GM21717 (cell line): ENCODE measurements at regions not wholly inside any gene's neighbourhood (a gene's known extent, or its start where the extent isn't known, plus 50 kb on each side); places are given as distances from the start of the nearest gene placed in this dataset.

Source experiments
- ATAC-seq: cut with Tn5 transposase; IDR thresholded peaks from one replicate; pipeline ENCODE4 v1.9.1; 2021; ENCODE audit warnings: mild to moderate bottlenecking, moderate library complexity; ENCODE audit not compliant: unreplicated experiment

DNA sequence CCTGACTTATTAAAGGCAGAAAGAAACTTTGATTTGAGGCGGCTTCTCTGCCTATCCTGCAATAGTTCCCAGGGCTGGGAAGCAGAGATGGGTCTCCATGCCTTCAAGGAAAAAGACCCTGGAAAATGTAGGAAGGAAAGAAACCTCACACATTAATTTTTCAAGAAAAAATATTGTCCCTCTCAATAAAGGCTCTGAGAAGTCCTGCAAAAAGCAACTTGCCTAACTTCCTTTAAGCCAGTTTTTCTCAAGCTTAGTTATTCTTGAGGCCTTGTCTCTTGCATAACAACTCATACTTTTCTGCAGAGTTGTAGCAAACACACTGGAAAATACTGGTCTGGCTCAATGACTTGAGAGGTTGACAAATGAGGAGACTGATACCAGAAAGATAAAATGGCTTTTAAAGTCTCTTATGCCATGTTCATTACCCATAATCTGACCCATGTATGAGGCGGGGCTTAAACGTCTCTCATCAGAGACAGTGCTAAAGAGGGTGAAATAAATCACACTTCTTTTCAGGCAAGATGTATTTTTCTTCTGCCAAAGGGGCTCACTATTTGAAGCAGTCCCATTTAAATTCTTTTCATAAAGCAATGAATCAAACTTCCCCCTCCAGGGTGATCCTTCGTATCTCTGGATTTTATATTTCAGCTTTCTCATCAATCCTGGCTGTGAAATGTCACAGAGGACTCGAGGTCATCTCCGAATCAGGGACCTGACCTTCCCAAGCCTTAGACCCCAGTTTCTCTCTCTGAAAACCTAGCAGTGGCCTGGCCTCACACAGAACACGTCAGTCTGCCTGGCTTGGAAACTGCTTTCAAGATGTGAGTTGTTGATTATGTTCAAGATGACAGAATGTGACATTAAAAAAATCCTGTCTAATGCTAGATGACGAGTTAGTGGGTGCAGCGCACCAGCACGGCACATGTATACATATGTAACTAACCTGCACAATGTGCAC lies 82.3 kb upstream of the KCNG1 start:
- no peak for ATAC-seq

DNA sequence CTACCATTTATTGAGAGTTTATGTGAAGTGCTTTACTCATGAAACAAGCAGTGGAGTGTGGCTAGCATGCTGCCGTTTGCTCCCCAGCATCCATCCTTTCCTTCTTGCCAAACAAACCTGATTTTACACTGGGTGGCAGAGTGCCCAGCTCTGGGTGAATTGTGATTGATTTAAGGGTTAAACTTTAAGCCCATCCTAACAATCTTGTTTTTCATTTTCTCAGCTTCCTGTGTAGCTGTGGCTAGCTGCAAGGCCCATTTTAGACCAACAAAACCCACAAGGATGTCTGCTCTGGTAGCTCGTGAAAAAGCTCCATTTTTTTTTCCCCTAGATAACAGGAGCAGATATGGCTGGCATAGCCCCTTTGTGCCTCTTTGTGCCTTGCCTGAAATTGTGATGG lies 77.7 kb upstream of the KCNG1 start:
- ATAC-seq = no peak

DNA sequence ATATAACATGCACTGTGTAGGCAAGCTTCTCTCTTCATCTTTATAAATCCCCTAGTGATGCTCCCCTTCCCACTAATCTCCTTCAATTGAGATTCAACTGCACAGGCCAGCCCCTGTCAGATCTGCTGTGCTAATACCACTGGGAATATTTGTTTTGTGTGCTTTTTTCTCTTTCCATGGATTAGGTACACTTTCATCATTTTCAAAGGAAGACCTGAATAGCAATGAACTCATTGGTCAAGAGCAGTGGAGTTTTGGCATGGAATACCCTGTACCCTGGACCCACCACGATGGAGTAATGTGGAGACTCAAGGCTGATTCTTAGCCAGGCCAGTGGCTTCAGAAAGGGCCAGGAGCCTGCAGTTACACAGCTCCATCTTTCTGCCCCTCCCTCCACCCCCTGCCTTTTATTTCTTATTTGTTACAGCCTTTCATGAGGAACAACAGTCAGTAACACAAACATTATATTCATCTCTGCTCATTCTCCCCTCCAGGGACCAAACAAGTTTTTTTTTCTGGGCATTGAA lies 75.4 kb upstream of the KCNG1 start:
- ATAC-seq = no peak

GRCh38 chr20:51097351-51098120 lies 74.6 kb upstream of the KCNG1 start:
- ATAC-seq = no peak

GRCh38 chr20:51096582-51097267 lies 73.8 kb upstream of the KCNG1 start:
- ATAC-seq = no peak

DNA sequence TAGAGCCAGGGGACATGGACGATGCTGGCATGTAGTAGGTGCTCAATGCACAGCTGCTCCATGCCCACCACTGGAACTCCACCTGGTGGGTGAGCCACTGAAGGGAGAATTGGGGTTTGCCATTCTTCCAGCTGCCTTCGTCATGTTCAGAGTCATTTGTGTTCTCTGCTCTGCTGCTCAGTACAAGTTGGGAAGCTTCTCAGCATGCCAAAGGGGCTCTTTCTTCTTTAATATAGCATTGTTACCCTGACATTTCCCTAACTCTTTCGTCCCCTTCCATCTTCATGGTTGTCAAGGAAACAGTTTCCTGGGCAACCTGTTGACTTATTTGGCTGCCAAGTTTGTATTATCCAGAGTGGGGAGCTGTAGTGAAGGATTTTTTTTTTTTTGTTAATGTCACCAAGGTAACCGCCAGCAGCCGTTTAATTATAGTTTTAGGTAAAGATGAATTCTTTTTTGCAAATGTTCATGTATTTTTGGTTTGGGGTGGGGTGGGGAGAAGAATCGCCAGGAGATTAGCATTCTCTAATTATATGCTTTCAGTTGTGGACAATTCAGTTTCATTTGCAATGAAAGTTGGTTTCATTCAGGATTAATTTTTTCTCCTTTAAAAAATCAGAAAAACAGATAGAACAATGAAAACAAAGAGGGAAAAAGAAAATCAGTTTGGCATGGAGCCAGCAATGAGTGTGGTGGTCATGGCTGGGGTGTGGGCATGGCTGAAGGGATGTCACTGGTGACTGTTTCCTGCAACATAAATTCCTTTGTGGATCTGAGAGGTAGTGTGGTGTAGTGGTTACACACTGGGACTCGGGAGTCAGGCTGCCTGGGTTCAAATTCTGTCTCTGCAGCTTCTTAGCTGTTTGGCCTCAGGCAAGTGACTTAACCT lies 73.0 kb upstream of the KCNG1 start:
- ATAC-seq = no peak

DNA sequence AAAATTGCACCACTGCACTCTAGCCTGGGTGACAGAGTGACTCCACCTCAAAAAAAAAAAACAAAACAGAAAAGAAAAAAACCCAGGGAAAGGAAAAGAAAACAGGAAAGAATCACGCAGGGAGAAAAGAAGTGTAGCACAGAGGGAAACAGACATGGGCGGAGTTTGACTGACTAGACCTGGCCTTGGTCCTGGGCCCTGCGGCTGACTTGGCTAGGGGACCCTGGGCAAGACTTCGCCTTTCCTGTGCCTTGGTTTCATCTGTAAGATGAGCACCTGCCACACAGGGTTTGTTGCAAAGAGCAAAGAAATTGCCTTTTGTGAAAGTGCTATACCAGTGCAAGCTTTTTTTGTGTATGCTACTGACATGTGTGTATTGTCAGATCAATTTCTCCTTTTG lies 71.3 kb upstream of the KCNG1 start:
- ATAC-seq = no peak

- ATAC-seq = no peak
Observed at GRCh38 chr20:51093240-51093763, 70.4 kb upstream of the KCNG1 start.

- ATAC-seq = no peak
Observed at GRCh38 chr20:51092338-51092737, 69.4 kb upstream of the KCNG1 start.

GRCh38 chr20:51091406-51092195 lies 68.7 kb upstream of the KCNG1 start:
- no peak for ATAC-seq

DNA sequence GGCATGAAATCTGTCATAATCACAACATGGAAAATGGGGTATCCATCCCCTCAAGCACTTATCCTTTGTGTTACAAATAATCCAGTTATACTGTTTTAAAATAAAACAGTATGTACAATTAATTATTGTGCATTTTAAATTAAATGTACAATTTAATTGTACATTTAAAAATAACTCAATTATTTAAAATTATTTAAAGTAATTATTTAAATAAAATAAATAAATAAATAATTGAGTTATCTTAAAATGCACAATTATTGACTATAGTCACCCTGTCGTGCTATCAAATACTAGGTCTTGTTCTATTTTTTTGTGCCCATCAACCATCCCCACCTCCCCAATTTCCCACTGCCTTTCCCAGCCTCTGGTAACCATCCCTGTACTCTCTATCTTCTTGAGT lies 66.9 kb upstream of the KCNG1 start:
- no peak for ATAC-seq

- ATAC-seq = no peak
Observed at GRCh38 chr20:51089272-51089781, 66.4 kb upstream of the KCNG1 start.

GRCh38 chr20:51087266-51087665 lies 64.4 kb upstream of the KCNG1 start:
- ATAC-seq = no peak

DNA sequence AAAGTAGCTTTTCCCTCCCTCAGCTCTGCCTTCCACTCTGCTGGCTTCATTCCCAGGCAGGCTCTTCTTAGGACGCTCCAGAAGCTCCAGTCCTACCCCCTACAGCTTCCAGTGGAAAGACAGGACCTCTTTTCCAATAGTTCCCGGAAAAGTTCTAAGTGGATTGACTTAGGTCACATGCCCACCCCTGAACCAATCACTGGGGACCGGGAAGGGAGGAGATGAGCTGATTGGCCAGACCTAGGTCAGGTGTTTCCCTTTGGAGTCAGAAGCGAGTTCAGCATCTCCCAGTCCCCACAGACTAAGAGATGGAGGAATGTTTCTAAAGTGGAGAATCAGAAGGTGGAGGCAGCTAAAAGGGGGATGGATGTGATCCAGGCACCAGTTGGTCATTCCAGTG lies 62.9 kb upstream of the KCNG1 start:
- no peak for ATAC-seq

- no peak for ATAC-seq
Observed at GRCh38 chr20:51084593-51085377, 61.9 kb upstream of the KCNG1 start.

DNA sequence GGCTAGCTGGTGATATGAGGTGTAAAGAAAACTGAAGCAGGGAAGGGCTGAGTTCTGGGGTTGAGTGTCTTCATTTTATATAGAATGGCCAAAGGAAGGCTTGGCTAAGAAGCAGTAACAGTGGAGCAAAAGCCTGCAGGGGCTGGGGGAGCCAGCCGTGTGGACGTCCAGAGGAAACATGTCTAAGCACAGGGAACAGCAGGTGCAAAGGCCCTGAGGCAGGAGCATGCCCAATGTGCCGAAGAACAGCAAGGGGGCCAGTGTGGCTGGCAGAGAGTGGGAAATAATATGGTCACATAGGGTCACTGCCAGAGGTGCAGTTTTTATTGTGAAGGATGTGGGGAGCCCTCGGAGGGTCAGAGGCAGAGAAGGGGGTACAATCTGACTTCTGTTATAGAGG lies 60.5 kb upstream of the KCNG1 start:
- ATAC-seq = no peak

- no peak for ATAC-seq
Observed at GRCh38 chr20:51082988-51083387, 60.1 kb upstream of the KCNG1 start.

DNA sequence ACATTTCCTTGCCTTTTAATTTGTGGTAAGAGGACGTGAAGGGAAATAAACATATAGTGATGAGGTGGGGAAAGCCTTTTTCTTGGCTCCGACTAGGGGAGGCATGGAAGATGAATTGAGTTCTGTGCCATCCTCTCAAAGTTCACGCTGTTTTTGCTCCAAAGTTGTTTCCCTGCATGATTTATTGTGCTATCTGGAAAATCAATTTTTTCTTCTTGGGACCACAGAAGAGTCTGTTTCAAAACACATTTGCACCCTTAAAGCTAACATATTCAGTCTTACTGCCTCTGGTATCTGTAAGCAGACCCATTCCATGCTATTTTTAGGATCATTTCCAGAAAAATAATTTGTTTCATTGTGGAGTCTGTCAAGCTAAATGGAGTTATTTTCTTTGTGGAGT lies 57.6 kb upstream of the KCNG1 start:
- ATAC-seq = no peak
